Esophagus muscularis mucosa (tissue), 4 donors: ENCODE measurements at regions not wholly inside any gene's neighbourhood (a gene's known extent, or its start where the extent isn't known, plus 50 kb on each side); places are given as distances from the start of the nearest gene placed in this dataset.

Source experiments
- DNase-seq: peaks from one replicate; pipeline ENCODE4 v3.0.0-alpha.2; 2017; ENCODE audit errors: extremely low spot score
- H3K27ac ChIP-seq, 4 donors: fragments of 200-600 bp; sonication (generic); replicated peaks in 1 of 4; 1 replicate in 3 of 4; 2 replicates in 1 of 4; pipeline ENCODE4 v1.5.1; 2016 to 2019; ENCODE audit warnings: mild to moderate bottlenecking in 1 of 4
- H3K27me3 ChIP-seq, 4 donors: fragments of 200-600 bp; sonication (generic); one replicate each; pipeline versions ENCODE4 v1.5.1 to v1.6.0; 2016 to 2019
- H3K36me3 ChIP-seq, 4 donors: fragments of 200-600 bp; sonication (generic); one replicate each; pipeline ENCODE4 v1.5.1; 2016 to 2019
- H3K4me1 ChIP-seq, 4 donors: fragments of 200-600 bp; sonication (generic); one replicate each; pipeline ENCODE4 v1.5.1; 2016 to 2019
- H3K4me3 ChIP-seq, 4 donors: fragments of 200-600 bp; sonication (generic); 1 replicate in 2 of 4; 2 replicates in 2 of 4; pipeline ENCODE4 v1.5.1; 2016 to 2019; ENCODE audit warnings: mild to moderate bottlenecking in 4 of 4, moderate library complexity in 1 of 4
- H3K9me3 ChIP-seq, 4 donors: fragments of 200-600 bp; sonication (generic); 1 replicate in 3 of 4; 2 replicates in 1 of 4; pipeline ENCODE4 v1.5.1; 2016 to 2019
- CTCF ChIP-seq, 3 experiments: fragments of 200-600 bp in 2 of 3; fragments of 450-650 bp in 1 of 3; sonication (generic) in 2 of 3; IDR thresholded peaks; one replicate each; pipeline ENCODE4 v1.5.1; 2017 to 2019; ENCODE audit warnings: antibody characterized with exemption in 3 of 3, mild to moderate bottlenecking in 2 of 3, moderate library complexity in 1 of 3
- EP300 ChIP-seq: sonication (generic); formaldehyde crosslinking; IDR thresholded peaks from one replicate; pipeline ENCODE4 v1.6.1; 2017; ENCODE audit warnings: antibody characterized with exemption
- POLR2A ChIP-seq: fragments of 450-650 bp; IDR thresholded peaks from one replicate; pipeline ENCODE4 v1.6.1; 2017; ENCODE audit warnings: antibody characterized with exemption, moderate library complexity, mild to moderate bottlenecking, low read depth
- POLR2AphosphoS5 ChIP-seq, 2 donors: sonication (generic); formaldehyde crosslinking; IDR thresholded peaks; one replicate each; pipeline ENCODE4 v1.6.1; 2017; ENCODE audit warnings: antibody characterized with exemption in 2 of 2
- WGBS: methylation state at CpG from one replicate; pipeline ENCODE4 v1.1.5; 2018; 5-methylcytosine and 5-hydroxymethylcytosine counted together
- intact Hi-C: fragments of 100-400 bp; cut with DNase I; formaldehyde crosslinking; loops from one replicate; pipeline ENCODE4 v1.15.1; 2023

DNA sequence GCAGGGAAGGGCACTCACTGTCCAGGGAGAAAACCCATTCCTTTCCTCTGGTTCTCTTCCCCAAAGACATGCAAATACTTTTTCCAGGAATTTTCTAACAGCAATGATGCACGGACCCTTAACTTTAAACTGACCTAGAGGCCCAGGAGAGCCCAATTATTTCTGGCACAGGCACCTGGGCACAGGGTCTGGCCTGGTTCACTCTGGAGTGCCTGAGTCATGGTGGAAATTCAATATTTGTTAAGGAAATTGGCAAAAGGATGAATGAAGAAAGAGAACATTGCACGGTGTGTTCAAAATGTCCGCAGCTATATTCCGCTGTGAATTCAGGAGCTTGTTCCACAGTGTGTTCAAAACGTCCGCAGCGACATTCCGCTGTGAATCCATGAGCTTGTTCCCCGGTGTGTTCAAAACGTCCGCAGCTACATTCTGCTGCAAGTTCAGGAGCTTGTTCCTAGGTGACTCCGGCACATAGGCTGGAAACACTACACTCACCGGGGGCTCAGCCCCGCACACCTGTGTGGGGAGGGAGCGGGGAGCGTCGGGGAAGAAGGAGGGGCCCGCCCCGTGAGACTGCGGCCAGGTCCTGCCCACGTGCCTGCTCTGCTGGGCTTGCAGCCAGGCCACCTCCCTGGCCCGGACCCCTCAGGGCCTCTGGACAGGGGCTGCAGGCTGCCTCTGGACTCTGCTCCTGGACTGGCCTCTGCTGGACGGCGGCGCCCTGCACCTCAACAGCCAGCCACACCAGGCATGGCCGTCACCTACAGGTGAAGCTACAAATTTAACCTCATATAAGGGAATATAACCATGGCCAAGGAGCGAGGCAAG is 72.0 kb upstream of the FAM20C start:
- no peak overlapping the region for H3K4me3 ChIP-seq
- no peak for TF ChIP-seq POLR2AphosphoS5 (IDR thresholded peaks at IDR 0.05)
- no peak for TF ChIP-seq POLR2A
- no peak for TF ChIP-seq EP300
- TF ChIP-seq CTCF (IDR thresholded peaks at IDR 0.05): no peak
- intact Hi-C loops: no loop called here
- no peaks in the 10 kb centered on the region for H3K27me3 ChIP-seq
- no peaks in the 10 kb centered on the region for H3K9me3 ChIP-seq
- no peak overlapping the region for H3K27ac ChIP-seq
- 83% methylated on average over 27 of the region's 27 CpGs for WGBS
- DNase-seq: peak; percentile 50
- peaks cover 7 to 43% (median 18%) of the 10 kb centered on the region in 4 donors for H3K4me1 ChIP-seq
- H3K36me3 ChIP-seq: no peaks in the 10 kb centered on the region

DNA sequence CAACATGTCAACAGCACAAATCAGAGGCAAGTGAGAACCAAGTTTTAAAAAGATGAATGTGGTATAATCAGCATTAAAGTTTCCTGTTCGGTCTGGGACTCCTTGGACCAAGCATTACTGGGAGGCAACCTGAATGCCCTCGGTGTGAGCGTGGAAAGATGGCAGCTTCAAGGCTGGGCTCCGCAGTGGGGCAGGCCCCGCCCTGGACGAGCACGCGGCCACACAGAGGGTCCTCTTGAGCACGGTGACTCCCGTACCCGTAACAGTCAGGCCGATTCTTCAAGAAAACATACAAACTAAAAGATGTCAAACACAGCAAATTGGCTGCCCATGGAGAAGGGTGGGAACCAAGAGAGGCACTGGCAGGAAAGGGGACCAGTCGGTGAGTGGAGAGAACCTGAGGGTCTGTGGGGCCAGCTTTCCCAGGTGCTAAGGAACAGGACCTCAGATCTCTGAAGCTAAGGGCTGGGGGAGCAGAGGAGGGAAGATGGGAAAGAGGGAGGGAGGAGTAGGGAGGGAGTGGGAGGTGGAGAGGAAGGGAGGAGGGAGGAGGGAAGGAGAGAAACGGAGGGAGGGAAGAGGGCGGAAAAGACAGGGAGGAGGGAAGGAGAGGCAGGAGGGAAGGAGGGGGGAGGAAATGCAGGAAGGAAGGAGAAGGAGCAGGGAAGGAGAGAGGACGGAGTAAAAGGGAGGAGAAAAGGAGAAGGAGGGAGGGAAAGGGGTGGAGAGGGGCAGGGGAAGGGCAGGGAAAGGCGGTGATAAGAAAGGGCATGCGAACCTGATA is 71.2 kb upstream of the FAM20C start:
- intact Hi-C loops: no loop called here
- H3K36me3 ChIP-seq: no peaks in the 10 kb centered on the region
- H3K4me3 ChIP-seq: no peak overlapping the region
- DNase-seq: peak; percentile 45
- TF ChIP-seq EP300: no peak
- H3K4me1 ChIP-seq: peaks cover 0 to 35% (median 14%) of the 10 kb centered on the region in 4 donors
- WGBS: 81% methylated on average over 18 of the region's 18 CpGs
- no peak overlapping the region for H3K27ac ChIP-seq
- no peaks in the 10 kb centered on the region for H3K9me3 ChIP-seq
- H3K27me3 ChIP-seq: no peaks in the 10 kb centered on the region

- no peaks in the 10 kb centered on the region for H3K27me3 ChIP-seq
- intact Hi-C loops: no loop called here
- no peaks in the 10 kb centered on the region for H3K9me3 ChIP-seq
- TF ChIP-seq CTCF (IDR thresholded peaks at IDR 0.05): no peak
- TF ChIP-seq EP300: no peak
- TF ChIP-seq POLR2AphosphoS5 (IDR thresholded peaks at IDR 0.05): no peak
- no peak for TF ChIP-seq POLR2A
- no peak overlapping the region for H3K4me3 ChIP-seq
- no peaks in the 10 kb centered on the region for H3K36me3 ChIP-seq
- 82% methylated on average over 10 of the region's 10 CpGs for WGBS
- peak; percentile 45 for DNase-seq
- H3K4me1 ChIP-seq: peaks cover 0 to 30% (median 12%) of the 10 kb centered on the region in 4 donors
- H3K27ac ChIP-seq: no peak overlapping the region
These were observed 69.1 kb upstream of the FAM20C start for GRCh38 chr7:123237-123636.

GRCh38 chr7:124130-124949 is 68.0 kb upstream of the FAM20C start:
- intact Hi-C loops: no loop called here
- DNase-seq: no peak
- Histone ChIP-seq H3K27ac (no peak overlapping the region), H3K36me3 (no peaks in the 10 kb centered on the region), H3K4me1 (peaks cover 10 to 32% (median 13%) of the 10 kb centered on the region in 4 donors), H3K27me3 (no peaks in the 10 kb centered on the region), H3K9me3 (no peaks in the 10 kb centered on the region), H3K4me3 (no peak overlapping the region)
- TF ChIP-seq CTCF (IDR thresholded peaks at IDR 0.05) (no peak), POLR2AphosphoS5 (IDR thresholded peaks at IDR 0.05) (no peak), POLR2A (no peak), EP300 (no peak)
- WGBS: 92% methylated on average over 12 of the region's 21 CpGs
